Ecto neural progenitor cell (in vitro differentiated cells): ENCODE measurements at regions not wholly inside any gene's neighbourhood (a gene's known extent, or its start where the extent isn't known, plus 50 kb on each side); places are given as distances from the start of the nearest gene placed in this dataset.
A peak's percentile ranks its signal among the peaks of the same experiment; 100 is the strongest.

Experiments used
- DNase-seq: peaks from one replicate; pipeline ENCODE4 v3.0.0-alpha.2; 2018; ENCODE audit warnings: low spot score

DNA sequence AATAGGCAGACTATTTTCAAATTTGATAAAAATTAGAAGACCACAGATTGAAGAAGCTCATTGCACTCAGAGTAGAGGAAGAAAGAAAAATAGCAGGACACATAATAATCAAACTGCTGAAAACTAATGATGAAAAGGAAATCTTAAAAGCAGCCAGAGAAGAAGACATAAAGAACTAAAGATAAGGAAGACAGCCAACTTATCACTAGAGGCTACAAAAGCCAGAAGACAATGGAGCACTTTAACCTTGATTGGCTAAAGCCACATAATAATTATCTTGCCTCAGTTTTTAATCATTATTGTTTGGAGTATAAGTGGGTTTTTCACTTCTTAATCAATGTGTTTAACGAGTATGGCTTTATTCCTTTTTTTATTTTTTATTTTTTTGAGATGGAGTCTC is 397.6 kb downstream of the RNF144B start:
- no peak for DNase-seq

- no peak for DNase-seq
Observed at GRCh38 chr6:18785810-18786490, 398.8 kb downstream of the RNF144B start.

DNA sequence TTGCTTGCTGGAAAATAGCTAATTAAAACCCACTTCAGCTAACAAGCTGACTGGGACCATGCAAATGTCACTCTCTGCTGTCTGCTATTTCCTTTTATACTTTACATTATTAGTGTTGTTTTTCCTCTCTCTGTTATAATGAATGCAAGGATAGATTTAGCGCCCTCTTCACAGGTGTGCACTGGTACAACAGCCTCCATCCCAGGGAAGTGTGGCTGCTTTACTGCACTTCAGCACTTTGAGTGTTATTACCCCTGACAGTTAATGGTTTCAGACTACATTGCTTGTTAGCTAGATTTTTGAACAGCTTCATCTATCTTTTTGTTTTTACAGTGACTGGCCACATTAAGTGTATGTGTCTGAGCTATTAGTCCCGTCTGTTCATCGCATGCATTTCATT is 405.7 kb downstream of the RNF144B start:
- no peak for DNase-seq

GRCh38 chr6:18795726-18796125 is 408.6 kb downstream of the RNF144B start:
- DNase-seq: no peak

- DNase-seq: no peak
Observed at GRCh38 chr6:18820725-18821124, 433.6 kb downstream of the RNF144B start.

- DNase-seq: peak; percentile 59
Observed at GRCh38 chr6:18823782-18824386, 436.7 kb downstream of the RNF144B start.

- no peak for DNase-seq
Observed at GRCh38 chr6:18829272-18829870, 442.2 kb downstream of the RNF144B start.

GRCh38 chr6:18835976-18836375 is 448.8 kb downstream of the RNF144B start:
- DNase-seq: no peak

- no peak for DNase-seq
Observed at GRCh38 chr6:18837013-18837412, 449.9 kb downstream of the RNF144B start.

- no peak for DNase-seq
Observed at GRCh38 chr6:18842534-18842933, 455.4 kb downstream of the RNF144B start.

DNA sequence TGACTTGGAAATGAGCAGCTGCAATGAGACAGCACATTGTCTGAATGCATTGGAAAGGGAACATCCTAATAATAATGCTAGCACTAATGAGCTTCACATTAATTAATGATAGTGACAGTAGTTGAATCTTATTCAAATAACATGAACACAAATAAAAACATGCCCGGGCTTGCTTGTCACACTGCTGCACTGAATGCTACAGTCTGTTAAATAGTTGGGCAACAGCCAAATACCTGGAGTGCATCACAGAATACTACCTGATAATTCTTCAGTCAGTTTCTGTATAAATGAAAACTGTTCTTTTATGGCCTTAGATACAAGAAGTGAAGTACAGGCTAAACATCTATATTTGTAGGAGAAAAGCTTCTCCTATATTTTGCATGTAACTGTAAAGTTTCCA is 458.7 kb downstream of the RNF144B start:
- no peak for DNase-seq

- no peak for DNase-seq
Observed at GRCh38 chr6:18846327-18846726, 459.2 kb downstream of the RNF144B start.

DNA sequence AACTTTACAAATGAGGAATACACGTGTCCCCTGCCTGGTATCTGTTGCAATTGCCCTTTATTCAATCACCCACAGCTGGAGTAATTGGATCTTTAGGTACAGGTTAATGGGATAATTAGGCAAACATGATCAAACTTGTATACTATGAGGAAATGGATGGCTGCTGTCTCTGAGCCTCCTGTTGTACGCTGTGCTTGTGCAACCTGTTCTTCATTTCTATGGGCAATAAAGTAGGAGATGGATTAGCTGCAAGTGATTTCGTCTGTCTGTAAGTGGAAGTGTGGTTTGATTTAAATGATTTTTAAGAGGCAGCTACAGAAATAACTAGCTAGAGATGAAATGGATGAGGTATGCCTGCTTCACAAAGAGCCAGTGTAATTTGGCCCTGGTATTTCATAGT is 474.1 kb downstream of the RNF144B start:
- no peak for DNase-seq

- no peak for DNase-seq
Observed at GRCh38 chr6:18883268-18883667, 496.1 kb downstream of the RNF144B start.

GRCh38 chr6:18883851-18884250 is 496.7 kb downstream of the RNF144B start:
- no peak for DNase-seq

DNA sequence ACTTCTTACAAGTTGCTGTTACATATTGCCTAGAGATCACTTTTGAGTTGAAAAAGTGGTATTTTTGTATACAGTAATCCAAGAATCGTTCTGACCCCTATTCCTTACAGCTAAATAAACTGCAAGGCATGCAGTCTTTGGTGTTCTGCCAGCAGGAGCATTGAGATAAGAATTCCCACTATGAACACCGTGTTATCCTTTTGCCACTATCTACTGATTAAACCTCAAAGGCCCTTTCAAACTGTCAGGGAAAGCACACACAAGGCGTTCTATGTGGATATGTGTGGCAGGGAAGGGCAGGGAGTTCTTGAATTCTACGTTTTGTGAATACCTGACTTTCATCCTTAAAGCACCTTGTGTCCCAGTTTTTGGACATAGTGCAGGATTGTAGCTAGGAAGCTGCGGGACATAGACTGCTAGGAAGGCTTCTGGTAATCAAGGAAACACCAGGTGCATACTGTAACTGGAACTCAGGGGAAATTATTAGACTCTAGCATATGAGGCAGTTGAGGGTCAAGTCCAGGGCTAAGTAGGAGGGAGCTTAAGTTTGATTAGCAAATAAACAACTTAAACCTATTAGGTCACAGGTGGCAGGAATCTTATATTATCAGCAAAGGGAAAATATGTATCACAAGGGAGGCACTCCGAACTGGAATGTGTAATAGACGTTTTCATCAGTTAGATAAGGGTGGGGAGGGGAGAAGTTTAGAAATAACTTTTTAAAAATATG is 506.6 kb downstream of the RNF144B start:
- DNase-seq: no peak

DNA sequence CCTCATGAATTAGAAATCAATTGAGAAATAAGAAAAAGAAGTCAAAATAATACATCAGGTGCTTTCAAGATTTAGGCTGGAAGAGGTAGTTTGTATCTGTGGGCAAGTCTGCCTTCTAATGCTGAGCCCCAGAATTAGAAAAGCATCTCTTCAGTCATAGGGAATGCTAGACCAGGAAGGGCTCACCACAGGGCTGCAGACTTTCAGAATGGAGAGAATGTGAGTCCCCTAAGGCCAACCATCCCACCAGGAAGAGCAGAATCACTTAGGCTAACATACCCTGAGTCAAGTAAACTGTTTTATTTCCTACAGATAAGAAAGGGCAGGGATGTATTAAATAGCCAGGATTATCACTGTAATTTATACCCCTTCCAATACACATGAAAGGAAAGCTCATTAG is 510.2 kb downstream of the RNF144B start:
- no peak for DNase-seq

DNA sequence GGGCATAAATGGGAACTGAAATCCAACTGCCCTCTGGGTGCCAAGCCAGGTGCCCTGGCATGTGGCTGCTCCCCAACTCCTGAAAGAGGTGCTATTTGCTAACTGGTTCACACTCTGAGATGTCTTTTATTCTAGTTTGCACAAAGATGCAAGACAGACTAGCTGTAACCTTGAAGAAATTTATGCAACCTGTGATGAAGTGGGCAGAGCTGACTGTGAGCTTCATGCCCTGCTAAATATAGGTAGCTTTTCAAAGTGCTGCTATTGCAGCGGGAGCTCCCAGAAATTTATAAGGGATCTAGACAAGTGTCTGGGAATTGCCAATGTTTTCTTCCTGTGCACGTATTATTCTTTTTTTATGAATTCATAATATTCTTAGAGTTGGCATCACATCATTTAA is 517.5 kb downstream of the RNF144B start:
- no peak for DNase-seq

DNA sequence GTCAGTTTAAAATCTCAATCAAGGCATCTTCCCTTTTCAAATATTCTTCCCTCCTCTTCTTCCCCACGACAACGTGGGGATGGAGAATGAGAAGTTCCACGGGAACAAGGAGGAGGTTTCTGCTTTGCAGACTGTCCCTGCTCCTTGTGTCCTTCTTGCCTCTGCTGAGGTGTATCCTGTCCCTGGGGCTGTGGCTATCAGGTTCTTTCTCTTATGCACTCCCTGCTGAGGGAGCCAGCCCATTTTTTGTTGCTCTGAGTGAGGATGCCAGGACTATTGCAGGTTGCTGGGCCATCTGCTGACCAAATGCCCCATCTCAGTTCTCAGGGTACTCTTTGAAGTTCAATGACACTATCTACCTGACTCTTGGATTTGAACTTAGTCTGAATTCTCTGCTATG is 533.6 kb downstream of the RNF144B start:
- no peak for DNase-seq

DNA sequence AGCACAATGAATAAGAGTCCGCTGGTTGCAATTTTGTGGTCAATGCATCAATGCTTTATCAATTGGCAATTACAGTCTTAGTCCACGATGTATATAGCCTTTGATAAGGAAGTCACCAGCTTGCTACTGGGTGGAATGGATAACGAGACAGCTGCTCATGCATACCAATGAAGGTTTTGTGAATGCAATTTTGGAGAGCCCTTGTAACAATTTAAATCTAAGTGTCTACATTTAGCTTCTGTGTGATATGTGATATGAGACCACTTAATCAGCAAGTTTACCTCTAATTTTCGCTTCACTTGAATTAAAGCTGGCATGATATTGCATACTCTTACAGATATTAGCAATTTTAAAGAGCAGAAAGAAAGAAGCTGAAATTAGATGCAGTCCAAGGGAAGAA is 543.9 kb downstream of the RNF144B start:
- no peak for DNase-seq

DNA sequence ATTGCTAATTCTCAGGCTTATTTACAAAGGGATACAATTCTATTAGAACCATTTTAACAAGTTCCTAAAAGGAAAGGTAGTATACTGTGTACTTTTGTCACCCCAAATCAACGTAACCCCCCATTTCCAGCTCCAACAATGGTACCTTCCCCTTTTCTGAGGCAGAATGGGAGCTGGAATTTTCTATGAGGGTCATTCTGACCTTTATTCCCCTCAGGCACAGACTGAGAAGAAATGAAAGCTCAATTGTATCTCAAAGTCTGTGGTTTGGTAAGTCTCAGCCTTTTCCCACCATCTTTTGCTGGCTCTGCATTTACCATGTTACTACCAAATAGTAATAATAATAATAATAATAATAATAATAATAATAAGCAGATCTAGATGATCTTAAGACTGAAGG is 571.0 kb downstream of the RNF144B start:
- no peak for DNase-seq

DNA sequence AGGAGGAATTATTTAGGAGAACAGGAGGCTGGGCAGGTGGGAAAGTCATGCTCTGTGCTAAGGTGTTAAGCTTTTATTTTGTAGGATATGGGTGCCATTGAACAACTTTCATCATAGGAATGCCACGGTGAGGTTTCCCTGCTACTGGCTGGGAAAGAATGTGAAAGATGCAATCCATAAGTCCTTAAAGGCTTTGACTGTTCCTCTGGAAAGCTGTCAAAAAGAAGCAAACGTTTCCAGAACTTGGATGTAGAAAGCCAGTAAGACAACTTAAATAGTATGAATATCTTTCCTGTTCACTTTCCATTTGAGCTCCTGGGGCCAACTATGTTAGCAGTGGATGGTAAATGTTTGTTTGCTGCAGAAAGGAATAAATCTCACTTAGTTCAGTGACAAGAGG is 574.4 kb downstream of the RNF144B start:
- no peak for DNase-seq

GRCh38 chr6:18962361-18962905 is 575.3 kb downstream of the RNF144B start:
- DNase-seq: no peak
